Osteoblast (primary cell): ENCODE measurements at regions not wholly inside any gene's neighbourhood (a gene's known extent, or its start where the extent isn't known, plus 50 kb on each side); places are given as distances from the start of the nearest gene placed in this dataset.

ENCODE experiments used
- DNase-seq: peaks from one replicate; pipeline ENCODE4 v3.0.0; 2011; ENCODE audit warnings: low spot score, mixed read lengths; ENCODE audit not compliant: insufficient read length; ENCODE audit errors: missing footprints
- H2AFZ ChIP-seq: 2 replicates; pipeline ENCODE4 v1.6.0; 2011; ENCODE audit warnings: mild to moderate bottlenecking, low read length
- H3K27ac ChIP-seq: 2 replicates; pipeline ENCODE4 v1.5.1; 2011; ENCODE audit warnings: mild to moderate bottlenecking, low read depth, low read length, moderate library complexity
- H3K27me3 ChIP-seq: 2 replicates; pipeline ENCODE4 v1.6.0; 2012; ENCODE audit warnings: mild to moderate bottlenecking, control low read depth, inconsistent platforms, low read length, moderate library complexity; ENCODE audit not compliant: insufficient read depth
- H3K36me3 ChIP-seq: 2 replicates; pipeline ENCODE4 v1.5.1; 2011; ENCODE audit warnings: mild to moderate bottlenecking, low read length, control low read depth, moderate library complexity; ENCODE audit not compliant: insufficient read depth
- H3K4me1 ChIP-seq: 2 replicates; pipeline ENCODE4 v1.5.1; 2011; ENCODE audit warnings: mild to moderate bottlenecking, low read length, control low read depth, moderate library complexity; ENCODE audit not compliant: insufficient read depth
- H3K4me2 ChIP-seq: 2 replicates; pipeline ENCODE4 v1.6.0; 2011; ENCODE audit warnings: mild to moderate bottlenecking, low read length; ENCODE audit not compliant: insufficient read depth
- H3K4me3 ChIP-seq: fragments of 200-600 bp; sonication (generic); 3 replicates; pipeline ENCODE4 v1.5.1; 2012; ENCODE audit warnings: mild to moderate bottlenecking, low read length, inconsistent platforms; ENCODE audit not compliant: insufficient read depth
- H3K79me2 ChIP-seq: 2 replicates; pipeline ENCODE4 v1.6.0; 2012; ENCODE audit warnings: mild to moderate bottlenecking, low read length, control low read depth, inconsistent platforms; ENCODE audit not compliant: insufficient read depth
- H3K9me3 ChIP-seq: 2 replicates; pipeline ENCODE4 v1.5.1; 2011; ENCODE audit warnings: low read depth, low read length, control low read depth
- H4K20me1 ChIP-seq: 2 replicates; pipeline ENCODE4 v1.6.0; 2012; ENCODE audit warnings: mild to moderate bottlenecking, low read length, control low read depth; ENCODE audit not compliant: insufficient read depth
- CTCF ChIP-seq: IDR thresholded peaks from 2 replicates; pipeline ENCODE4 v1.5.1; 2011; ENCODE audit warnings: mild to moderate bottlenecking, low read depth, low read length, moderate library complexity; ENCODE audit errors: extremely low read depth

- no peak for TF ChIP-seq CTCF
Measured at GRCh38 chr11:33507356-33507755, 193.3 kb downstream of the C11orf91 start.

GRCh38 chr11:33505093-33505492 is 195.5 kb downstream of the C11orf91 start:
- DNase-seq = no peak
- Histone ChIP-seq H4K20me1 (peaks cover 22% of the 10 kb centered on the region), H3K27me3 (no peaks in the 10 kb centered on the region), H3K4me3 (no peak overlapping the region), H3K4me1 (no peaks in the 10 kb centered on the region), H3K9me3 (no peaks in the 10 kb centered on the region), H3K4me2 (no peak overlapping the region), H3K36me3 (no peaks in the 10 kb centered on the region), H3K27ac (no peak overlapping the region), H3K79me2 (peaks cover 7% of the 10 kb centered on the region), H2AFZ (no peak overlapping the region)
- no peak for TF ChIP-seq CTCF

More at GRCh38 chr11:33507356-33507755, 193.3 kb downstream of the C11orf91 start:
- DNase-seq = no peak
- Histone ChIP-seq H3K27ac (no peak overlapping the region), H3K4me3 (no peak overlapping the region), H3K9me3 (no peaks in the 10 kb centered on the region), H3K27me3 (no peaks in the 10 kb centered on the region), H3K36me3 (no peaks in the 10 kb centered on the region), H2AFZ (no peak overlapping the region), H3K79me2 (peaks cover 9% of the 10 kb centered on the region), H4K20me1 (peaks cover 14% of the 10 kb centered on the region), H3K4me1 (no peaks in the 10 kb centered on the region), H3K4me2 (no peak overlapping the region)

GRCh38 chr11:33500861-33501479 is 199.7 kb downstream of the C11orf91 start:
- Histone ChIP-seq H3K27ac (no peak overlapping the region), H3K9me3 (no peaks in the 10 kb centered on the region), H3K27me3 (no peaks in the 10 kb centered on the region), H3K4me3 (no peak overlapping the region), H3K36me3 (no peaks in the 10 kb centered on the region), H3K79me2 (peaks cover 11% of the 10 kb centered on the region), H3K4me1 (no peaks in the 10 kb centered on the region), H3K4me2 (no peak overlapping the region), H4K20me1 (peaks cover 29% of the 10 kb centered on the region), H2AFZ (no peak overlapping the region)
- no peak for DNase-seq
- TF ChIP-seq CTCF = no peak

GRCh38 chr11:33500332-33500731 is 200.3 kb downstream of the C11orf91 start:
- Histone ChIP-seq H2AFZ (no peak overlapping the region), H3K4me1 (no peaks in the 10 kb centered on the region), H3K27me3 (no peaks in the 10 kb centered on the region), H3K4me2 (no peak overlapping the region), H3K4me3 (no peak overlapping the region), H4K20me1 (peaks cover 27% of the 10 kb centered on the region), H3K27ac (no peak overlapping the region), H3K79me2 (peaks cover 10% of the 10 kb centered on the region), H3K9me3 (no peaks in the 10 kb centered on the region), H3K36me3 (no peaks in the 10 kb centered on the region)
- peak; percentile 9 for DNase-seq
- no peak for TF ChIP-seq CTCF
